GM12878 (cell line): ENCODE measurements at regions not wholly inside any gene's neighbourhood (a gene's known extent, or its start where the extent isn't known, plus 50 kb on each side); places are given as distances from the start of the nearest gene placed in this dataset.

Experiments used
- CBX5 ChIP-seq: sonication (generic); IDR thresholded peaks from 2 replicates; pipeline ENCODE4 v1.6.1; 2016; ENCODE audit warnings: low read depth, moderate library complexity, mild to moderate bottlenecking, inconsistent platforms
- CTCF ChIP-seq, 3 experiments: IDR thresholded peaks in 2 of 3; conservative IDR thresholded peaks in 1 of 3; 2 replicates each; pipeline ENCODE4 v1.5.1; 2011; ENCODE audit warnings: low read depth in 3 of 3, low read length in 3 of 3, mild to moderate bottlenecking in 3 of 3, control low read depth in 2 of 3, moderate library complexity in 2 of 3, inconsistent platforms in 1 of 3, mixed read lengths in 1 of 3; ENCODE audit not compliant: control insufficient read depth in 2 of 3, insufficient read depth in 1 of 3; ENCODE audit errors: extremely low read depth in 1 of 3
- MLLT1 ChIP-seq: fragments of 450-650 bp; IDR thresholded peaks from 2 replicates; pipeline ENCODE4 v1.6.1; 2016; ENCODE audit warnings: mild to moderate bottlenecking
- MYC ChIP-seq: IDR thresholded peaks from 2 replicates; pipeline ENCODE4 v1.6.1; 2011; ENCODE audit warnings: mild to moderate bottlenecking, low read length, moderate library complexity, inconsistent platforms; ENCODE audit not compliant: insufficient read depth, insufficient replicate concordance, insufficient read length, severe bottlenecking
- NR2F1 ChIP-seq: fragments of 450-650 bp; conservative IDR thresholded peaks from 2 replicates; pipeline ENCODE4 v1.6.1; 2017; ENCODE audit warnings: mild to moderate bottlenecking
- PAX8 ChIP-seq: fragments of 450-650 bp; IDR thresholded peaks from 2 replicates; pipeline ENCODE4 v1.6.1; 2017; ENCODE audit warnings: mild to moderate bottlenecking, moderate library complexity
- SIN3A ChIP-seq: IDR thresholded peaks from 2 replicates; pipeline ENCODE4 v1.6.1; 2012; ENCODE audit warnings: low read depth, low read length, improper control_type of control experiment
- TF ChIP-seq, protein P1 (sequence below): fragments of 450-650 bp; IDR thresholded peaks from 2 replicates; pipeline ENCODE4 v1.6.1; 2017; ENCODE audit warnings: mild to moderate bottlenecking

- no peak for TF ChIP-seq SIN3A
- TF ChIP-seq NR2F1, result no peak
- TF ChIP-seq CTCF (IDR thresholded peaks at IDR 0.05 in 2 of 3, conservative IDR thresholded peaks at IDR 0.05 in 1 of 3; ENCODE audit: control insufficient read depth in 2 of 3, extremely low read depth in 1 of 3, insufficient read depth in 1 of 3, low read depth in 3 of 3, low read length in 3 of 3), result no peak
- no peak for TF ChIP-seq PAX8
- no peak for TF ChIP-seq MYC
- TF ChIP-seq, protein P1, sequence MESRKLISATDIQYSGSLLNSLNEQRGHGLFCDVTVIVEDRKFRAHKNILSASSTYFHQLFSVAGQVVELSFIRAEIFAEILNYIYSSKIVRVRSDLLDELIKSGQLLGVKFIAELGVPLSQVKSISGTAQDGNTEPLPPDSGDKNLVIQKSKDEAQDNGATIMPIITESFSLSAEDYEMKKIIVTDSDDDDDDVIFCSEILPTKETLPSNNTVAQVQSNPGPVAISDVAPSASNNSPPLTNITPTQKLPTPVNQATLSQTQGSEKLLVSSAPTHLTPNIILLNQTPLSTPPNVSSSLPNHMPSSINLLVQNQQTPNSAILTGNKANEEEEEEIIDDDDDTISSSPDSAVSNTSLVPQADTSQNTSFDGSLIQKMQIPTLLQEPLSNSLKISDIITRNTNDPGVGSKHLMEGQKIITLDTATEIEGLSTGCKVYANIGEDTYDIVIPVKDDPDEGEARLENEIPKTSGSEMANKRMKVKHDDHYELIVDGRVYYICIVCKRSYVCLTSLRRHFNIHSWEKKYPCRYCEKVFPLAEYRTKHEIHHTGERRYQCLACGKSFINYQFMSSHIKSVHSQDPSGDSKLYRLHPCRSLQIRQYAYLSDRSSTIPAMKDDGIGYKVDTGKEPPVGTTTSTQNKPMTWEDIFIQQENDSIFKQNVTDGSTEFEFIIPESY, result no peak
- TF ChIP-seq CBX5, result no peak
- TF ChIP-seq MLLT1, result no peak
Measured at GRCh38 chr2:163466331-163467250, 269.2 kb downstream of the FIGN start.
